Thymus (tissue), 11 donors: ENCODE measurements at regions not wholly inside any gene's neighbourhood (a gene's known extent, or its start where the extent isn't known, plus 50 kb on each side); places are given as distances from the start of the nearest gene placed in this dataset.

ENCODE experiments used
- DNase-seq, 9 donors: peaks; one replicate each; pipeline ENCODE4 v3.0.0-alpha.2; 2013; ENCODE audit warnings: low spot score in 9 of 9, low read depth in 6 of 9, missing footprints in 1 of 9
- H3K27ac ChIP-seq, 2 donors: one replicate each; pipeline ENCODE4 v1.5.1; 2013; ENCODE audit warnings: control low read depth in 1 of 2, low read depth in 1 of 2, low read length in 1 of 2, mild to moderate bottlenecking in 1 of 2, moderate library complexity in 1 of 2
- H3K27me3 ChIP-seq, 2 donors: one replicate each; pipeline ENCODE4 v1.5.1; 2013; ENCODE audit warnings: low read length in 1 of 2; ENCODE audit not compliant: control insufficient read depth in 2 of 2, insufficient read depth in 1 of 2
- H3K36me3 ChIP-seq, 2 donors: one replicate each; pipeline ENCODE4 v1.5.1; 2013; ENCODE audit warnings: low read length in 1 of 2, mild to moderate bottlenecking in 1 of 2, moderate library complexity in 1 of 2; ENCODE audit not compliant: control insufficient read depth in 2 of 2, insufficient read depth in 2 of 2
- H3K4me1 ChIP-seq, 2 donors: one replicate each; pipeline ENCODE4 v1.5.1; 2013; ENCODE audit warnings: low read length in 2 of 2; ENCODE audit not compliant: control insufficient read depth in 2 of 2, insufficient read depth in 2 of 2
- H3K4me3 ChIP-seq, 2 donors: one replicate each; pipeline ENCODE4 v1.5.1; 2013; ENCODE audit warnings: low read length in 2 of 2, control low read depth in 1 of 2, mild to moderate bottlenecking in 1 of 2
- H3K9me3 ChIP-seq, 2 donors: one replicate each; pipeline ENCODE4 v1.5.1; 2013; ENCODE audit warnings: low read length in 1 of 2, mild to moderate bottlenecking in 1 of 2; ENCODE audit not compliant: control insufficient read depth in 2 of 2, insufficient read depth in 1 of 2
- WGBS: extraction: QIAGEN DNeasy Blood & Tissue Kit; methylation state at CpG from one replicate; pipeline ENCODE4 v1.1.7; 2013; 5-methylcytosine and 5-hydroxymethylcytosine counted together
- donor health status: healthy.

DNA sequence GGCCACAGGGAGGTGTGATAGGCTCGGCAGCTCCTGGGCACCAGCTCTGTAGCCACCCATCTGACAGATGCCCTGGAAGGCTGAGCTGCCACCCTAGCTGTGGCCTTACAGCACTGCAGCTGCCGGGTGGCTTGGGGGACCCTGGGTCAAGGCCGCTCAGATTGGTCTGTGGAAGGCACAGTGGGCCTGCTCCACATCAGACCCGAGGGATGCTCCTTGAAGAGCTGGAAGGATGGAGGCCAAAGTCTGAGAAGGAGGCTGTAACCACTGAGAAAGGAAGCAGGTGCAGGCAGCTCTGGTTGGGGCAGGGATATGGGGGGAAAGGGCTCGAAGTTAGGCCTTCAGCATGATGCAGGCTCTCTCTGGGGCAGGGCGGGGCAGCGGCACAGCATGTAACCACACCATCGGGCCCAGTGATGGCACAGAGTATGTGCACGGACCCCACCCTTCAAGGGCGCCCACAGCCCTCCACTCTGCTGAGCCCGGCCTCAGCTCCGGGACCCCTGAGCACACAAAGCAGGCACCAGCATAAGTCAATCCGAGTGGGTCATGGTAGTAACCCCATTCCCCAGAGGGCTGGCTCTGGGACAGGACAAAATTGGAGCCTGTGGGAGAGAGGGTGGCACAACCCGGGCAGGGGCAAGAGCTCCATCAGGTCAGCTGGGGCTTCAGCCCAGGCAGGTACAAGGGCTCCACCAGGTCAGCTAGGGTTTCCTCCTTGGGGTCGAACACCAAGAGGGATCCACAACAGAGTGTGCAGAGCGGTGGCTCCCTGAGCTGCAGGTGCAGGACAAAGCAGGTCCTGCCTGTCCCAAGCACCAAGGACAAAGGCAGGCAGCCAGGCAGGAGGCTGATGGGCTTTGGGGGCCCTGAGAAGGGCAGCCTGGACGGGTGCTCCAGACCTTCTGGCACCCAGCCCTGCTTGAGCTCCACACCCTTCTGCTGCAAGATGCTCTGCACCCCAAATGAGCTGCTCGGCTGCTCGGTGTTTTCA is 1511.1 kb downstream of the BRD1 start:
- no peak for DNase-seq
- 85% methylated on average over 19 of the region's 19 CpGs for WGBS

GRCh38 chr22:48315439-48316256 is 1512.0 kb downstream of the BRD1 start:
- WGBS = 89% methylated on average over 23 of the region's 23 CpGs
- Histone ChIP-seq H3K9me3 (peaks cover 0 to 4% of the 10 kb centered on the region in 2 donors), H3K27me3 (peaks cover 3 to 7% of the 10 kb centered on the region in 2 donors), H3K4me3 (no peak overlapping the region), H3K4me1 (no peaks in the 10 kb centered on the region), H3K36me3 (no peaks in the 10 kb centered on the region), H3K27ac (no peak overlapping the region)
- no peak for DNase-seq

More for the DNA sequence above, 1511.1 kb downstream of the BRD1 start:
- Histone ChIP-seq H3K27me3 (peaks cover 0 to 7% of the 10 kb centered on the region in 2 donors), H3K4me3 (no peak overlapping the region), H3K36me3 (no peaks in the 10 kb centered on the region), H3K9me3 (peaks cover 0 to 4% of the 10 kb centered on the region in 2 donors), H3K4me1 (no peaks in the 10 kb centered on the region), H3K27ac (no peak overlapping the region)

DNA sequence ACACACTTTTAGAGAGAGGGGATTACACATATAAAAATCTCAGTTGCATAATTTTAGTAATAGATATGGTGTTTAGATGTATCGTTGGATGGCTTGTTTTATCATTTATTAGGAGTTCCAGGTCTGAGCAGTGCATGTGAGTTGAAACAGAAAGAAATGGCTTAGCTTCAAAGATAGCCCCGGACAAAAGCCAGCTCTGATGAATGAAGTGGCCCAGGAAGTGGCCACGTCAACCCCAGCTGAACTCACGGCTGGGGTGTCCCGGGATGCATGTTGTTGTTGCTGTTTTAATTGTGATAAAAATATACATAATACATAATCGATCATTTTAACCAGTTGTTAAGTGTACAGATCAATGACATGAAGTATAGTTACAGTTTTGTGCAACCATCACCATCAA is 1513.6 kb downstream of the BRD1 start:
- Histone ChIP-seq H3K27ac (no peak overlapping the region), H3K36me3 (no peaks in the 10 kb centered on the region), H3K27me3 (peaks cover 4 to 5% of the 10 kb centered on the region in 2 donors), H3K4me3 (no peak overlapping the region), H3K9me3 (peaks cover 0 to 4% of the 10 kb centered on the region in 2 donors), H3K4me1 (no peaks in the 10 kb centered on the region)
- no peak for DNase-seq
- 77% methylated on average over 6 of the region's 6 CpGs for WGBS

DNA sequence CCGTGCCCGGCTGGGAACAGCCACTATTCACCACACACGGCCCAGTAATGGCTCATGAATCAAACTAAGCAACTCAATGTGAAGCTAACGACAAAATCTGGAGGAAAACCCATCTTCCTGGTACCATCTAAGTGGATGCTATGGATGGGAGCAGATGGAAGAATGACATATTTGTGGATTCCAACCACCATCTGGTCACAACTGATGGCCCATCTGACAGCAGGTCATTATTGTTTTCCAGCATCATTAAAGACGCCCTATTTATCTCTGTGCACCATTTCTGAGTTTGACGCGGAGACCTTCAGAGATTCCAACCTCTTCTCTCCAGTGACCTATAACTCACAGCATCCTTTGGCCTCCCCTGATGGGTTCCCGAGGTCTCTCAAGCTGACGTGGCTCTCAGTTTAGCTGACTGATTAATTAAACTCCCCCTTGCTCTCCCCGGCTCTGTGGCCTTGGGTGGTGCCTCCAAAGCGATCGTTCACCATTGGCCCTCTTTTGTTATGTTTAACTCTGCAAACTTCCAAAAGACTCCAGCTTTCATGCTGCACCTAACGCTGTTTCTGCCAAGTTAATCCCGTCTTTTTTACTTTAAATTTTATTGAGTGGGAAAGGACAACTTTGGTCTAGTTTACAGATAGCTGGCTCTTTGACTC is 1514.4 kb downstream of the BRD1 start:
- 83% methylated on average over 14 of the region's 14 CpGs for WGBS
- Histone ChIP-seq H3K27ac (no peak overlapping the region), H3K4me3 (no peak overlapping the region), H3K27me3 (peaks cover 0 to 4% of the 10 kb centered on the region in 2 donors), H3K36me3 (no peaks in the 10 kb centered on the region), H3K9me3 (peaks cover 0 to 4% of the 10 kb centered on the region in 2 donors), H3K4me1 (no peaks in the 10 kb centered on the region)
- DNase-seq = no peak

GRCh38 chr22:48310740-48311139 is 1516.9 kb downstream of the BRD1 start:
- peaks cover 0 to 4% of the 10 kb centered on the region in 2 donors for H3K27me3 ChIP-seq
- H3K4me3 ChIP-seq = no peak overlapping the region
- H3K27ac ChIP-seq = no peak overlapping the region
- no peaks in the 10 kb centered on the region for H3K4me1 ChIP-seq
- no peak for DNase-seq
- H3K36me3 ChIP-seq = no peaks in the 10 kb centered on the region
- 59% methylated on average over 10 of the region's 10 CpGs for WGBS
- H3K9me3 ChIP-seq = peaks cover 0 to 4% of the 10 kb centered on the region in 2 donors

DNA sequence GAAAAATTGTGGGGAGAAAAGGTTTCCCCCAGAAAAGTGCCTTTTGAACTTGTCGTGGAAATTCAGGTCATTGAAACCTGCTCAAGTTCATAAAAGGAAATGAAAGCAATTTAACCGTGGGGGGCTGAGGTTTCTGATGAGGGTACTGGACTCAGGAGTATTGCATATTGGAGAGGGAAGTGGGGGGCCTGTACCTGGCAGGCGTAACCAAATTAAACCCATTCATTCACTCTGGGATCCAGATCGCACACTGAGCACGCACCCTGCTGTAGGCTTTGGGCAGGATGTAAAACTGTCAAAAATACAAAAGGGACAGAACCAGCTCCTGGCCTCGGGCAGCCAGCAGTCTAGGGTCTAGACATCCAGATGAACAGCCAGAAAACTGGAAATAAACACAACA is 1517.4 kb downstream of the BRD1 start:
- H3K36me3 ChIP-seq = no peaks in the 10 kb centered on the region
- 69% methylated on average over 6 of the region's 6 CpGs for WGBS
- H3K4me3 ChIP-seq = no peak overlapping the region
- no peaks in the 10 kb centered on the region for H3K4me1 ChIP-seq
- peaks cover 0 to 4% of the 10 kb centered on the region in 2 donors for H3K9me3 ChIP-seq
- no peak for DNase-seq
- no peak overlapping the region for H3K27ac ChIP-seq
- peaks cover 0 to 4% of the 10 kb centered on the region in 2 donors for H3K27me3 ChIP-seq

DNA sequence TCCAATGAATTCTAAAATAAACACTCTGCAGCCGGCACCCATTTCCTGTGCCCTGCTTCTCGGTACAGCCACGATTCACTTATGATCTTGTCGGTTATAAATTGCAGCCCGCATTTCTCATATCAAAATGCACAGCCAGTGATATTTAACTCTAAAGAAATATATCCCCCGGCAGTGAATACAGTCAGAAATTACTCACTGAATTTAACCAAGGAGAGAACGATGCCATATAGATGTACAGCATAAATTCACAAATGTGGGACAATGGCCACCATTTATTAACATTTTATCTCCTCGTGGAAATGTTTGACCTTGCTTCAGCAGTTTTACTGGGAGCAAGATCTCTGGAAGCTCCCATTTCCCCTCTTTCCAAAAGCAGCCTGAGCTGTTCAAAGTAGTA is 1517.8 kb downstream of the BRD1 start:
- Histone ChIP-seq H3K27me3 (peaks cover 0 to 4% of the 10 kb centered on the region in 2 donors), H3K4me3 (no peak overlapping the region), H3K9me3 (peaks cover 0 to 4% of the 10 kb centered on the region in 2 donors), H3K36me3 (no peaks in the 10 kb centered on the region), H3K4me1 (no peaks in the 10 kb centered on the region), H3K27ac (no peak overlapping the region)
- DNase-seq = no peak
- 66% methylated on average over 8 of the region's 8 CpGs for WGBS

GRCh38 chr22:48309115-48309705 is 1518.5 kb downstream of the BRD1 start:
- DNase-seq = no peak
- 93% methylated on average over 18 of the region's 18 CpGs for WGBS
- Histone ChIP-seq H3K9me3 (peaks cover 0 to 4% of the 10 kb centered on the region in 2 donors), H3K4me3 (no peak overlapping the region), H3K36me3 (no peaks in the 10 kb centered on the region), H3K27ac (no peak overlapping the region), H3K4me1 (no peaks in the 10 kb centered on the region), H3K27me3 (peaks cover 2 to 4% of the 10 kb centered on the region in 2 donors)
